ENCODE measurements at regions not wholly inside any gene's neighbourhood (a gene's known extent, or its start where the extent isn't known, plus 50 kb on each side); places are given as distances from the start of the nearest gene placed in this dataset.

GRCh38 chr12:107551434-107551833, 134.2 kb upstream of the PWP1 start:
- H3K27ac ChIP-seq (ENCODE audit: low read depth in 1 of 2, low read length in 1 of 2): no peak overlapping the region
- H3K27me3 ChIP-seq (ENCODE audit: control insufficient read depth in 3 of 3, insufficient read depth in 3 of 3, low read length in 2 of 3): no peaks in the 10 kb centered on the region
- H3K4me1 ChIP-seq (ENCODE audit: control insufficient read depth in 5 of 5, insufficient read depth in 5 of 5, low read length in 5 of 5): no peaks in the 10 kb centered on the region
- TF ChIP-seq CTCF (IDR thresholded peaks at IDR 0.05; ENCODE audit: control extremely low read depth, extremely low read depth): no peak
- ATAC-seq (ENCODE audit: insufficient read depth, low FRiP score) (no peak), DNase-seq (no peak)
- H3K9ac ChIP-seq (ENCODE audit: insufficient read depth in 1 of 2, low read length in 2 of 2): no peak overlapping the region
- no peak overlapping the region for H3K4me3 ChIP-seq
- H3K9me3 ChIP-seq (ENCODE audit: control insufficient read depth in 4 of 4, insufficient read depth in 3 of 4, low read length in 3 of 4): peaks cover 0 to 4% (median 2%) of the 10 kb centered on the region in 4 donors
- H3K36me3 ChIP-seq (ENCODE audit: control insufficient read depth in 4 of 4, insufficient read depth in 4 of 4, low read length in 4 of 4): no peaks in the 10 kb centered on the region

DNA sequence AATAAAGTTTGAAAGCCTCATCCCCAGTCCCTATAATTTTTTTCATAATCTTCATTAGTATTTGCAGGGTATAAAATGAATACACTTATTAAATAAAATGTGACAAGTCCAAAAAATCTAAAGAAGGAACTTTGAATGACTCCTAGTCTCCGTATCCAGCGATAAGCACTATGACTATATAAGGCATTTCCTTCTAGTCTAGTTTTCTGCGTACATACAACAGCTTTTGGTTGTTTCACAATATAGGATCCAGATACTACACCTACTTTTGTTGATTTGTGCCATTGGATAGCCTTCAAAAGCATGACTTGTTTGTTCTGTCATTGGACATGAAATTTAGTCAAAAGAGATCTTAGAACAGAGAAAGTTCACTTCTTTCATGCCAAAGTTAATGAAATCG, 133.3 kb upstream of the PWP1 start:
- no peaks in the 10 kb centered on the region for H3K4me1 ChIP-seq (ENCODE audit: control insufficient read depth in 5 of 5, insufficient read depth in 5 of 5, low read length in 5 of 5)
- ATAC-seq (ENCODE audit: insufficient read depth, low FRiP score) (no peak), DNase-seq (no peak)
- 82 to 83% methylated on average over 4 of the region's 4 CpGs for WGBS, 2 donors
- H3K27ac ChIP-seq (ENCODE audit: low read depth in 1 of 2, low read length in 1 of 2): no peak overlapping the region
- no peak overlapping the region for H3K4me3 ChIP-seq
- peaks cover 0 to 4% (median 2%) of the 10 kb centered on the region in 4 donors for H3K9me3 ChIP-seq (ENCODE audit: control insufficient read depth in 4 of 4, insufficient read depth in 3 of 4, low read length in 3 of 4)
- no peaks in the 10 kb centered on the region for H3K36me3 ChIP-seq (ENCODE audit: control insufficient read depth in 4 of 4, insufficient read depth in 4 of 4, low read length in 4 of 4)
- no peak overlapping the region for H3K9ac ChIP-seq (ENCODE audit: insufficient read depth in 1 of 2, low read length in 2 of 2)
- TF ChIP-seq CTCF (IDR thresholded peaks at IDR 0.05; ENCODE audit: control extremely low read depth, extremely low read depth): no peak
- H3K27me3 ChIP-seq (ENCODE audit: control insufficient read depth in 3 of 3, insufficient read depth in 3 of 3, low read length in 2 of 3): no peaks in the 10 kb centered on the region

- H3K4me1 ChIP-seq (ENCODE audit: control insufficient read depth in 5 of 5, insufficient read depth in 5 of 5, low read length in 5 of 5): peaks cover 0 to under 1% (median 0%) of the 10 kb centered on the region in 5 donors
- no peak overlapping the region for H3K9ac ChIP-seq (ENCODE audit: insufficient read depth in 1 of 2, low read length in 2 of 2)
- DNase-seq: no peak
- no peak overlapping the region for H3K4me3 ChIP-seq
- H3K27ac ChIP-seq (ENCODE audit: low read depth in 1 of 2, low read length in 1 of 2): no peak overlapping the region
- peaks cover 0 to 4% (median 1%) of the 10 kb centered on the region in 4 donors for H3K9me3 ChIP-seq (ENCODE audit: control insufficient read depth in 4 of 4, insufficient read depth in 3 of 4, low read length in 3 of 4)
- no peak for TF ChIP-seq CTCF (IDR thresholded peaks at IDR 0.05; ENCODE audit: control extremely low read depth, extremely low read depth)
- no peaks in the 10 kb centered on the region for H3K36me3 ChIP-seq (ENCODE audit: control insufficient read depth in 4 of 4, insufficient read depth in 4 of 4, low read length in 4 of 4)
- no peak for ATAC-seq (ENCODE audit: insufficient read depth, low FRiP score)
- H3K27me3 ChIP-seq (ENCODE audit: control insufficient read depth in 3 of 3, insufficient read depth in 3 of 3, low read length in 2 of 3): no peaks in the 10 kb centered on the region
- 84 to 91% methylated on average over 4 of the region's 4 CpGs for WGBS, 2 donors
Measured at GRCh38 chr12:107553211-107553765, 132.3 kb upstream of the PWP1 start.

- ATAC-seq (ENCODE audit: insufficient read depth, low FRiP score): no peak
- H3K4me1 ChIP-seq (ENCODE audit: control insufficient read depth in 5 of 5, insufficient read depth in 5 of 5, low read length in 5 of 5): peaks cover 0 to 13% (median 0%) of the 10 kb centered on the region in 5 donors
- no peak overlapping the region for H3K9ac ChIP-seq (ENCODE audit: insufficient read depth in 1 of 2, low read length in 2 of 2)
- DNase-seq: no peak
- H3K27me3 ChIP-seq (ENCODE audit: control insufficient read depth in 3 of 3, insufficient read depth in 3 of 3, low read length in 2 of 3): no peaks in the 10 kb centered on the region
- H3K36me3 ChIP-seq (ENCODE audit: control insufficient read depth in 4 of 4, insufficient read depth in 4 of 4, low read length in 4 of 4): no peaks in the 10 kb centered on the region
- no peak for TF ChIP-seq CTCF (IDR thresholded peaks at IDR 0.05; ENCODE audit: control extremely low read depth, extremely low read depth)
- no peaks in the 10 kb centered on the region for H3K9me3 ChIP-seq (ENCODE audit: control insufficient read depth in 4 of 4, insufficient read depth in 3 of 4, low read length in 3 of 4)
- no peak overlapping the region for H3K4me3 ChIP-seq
- H3K27ac ChIP-seq (ENCODE audit: low read depth in 1 of 2, low read length in 1 of 2): no peak overlapping the region
- 68 to 81% methylated on average over 4 of the region's 4 CpGs for WGBS, 2 donors
Measured at GRCh38 chr12:107554941-107555340, 130.7 kb upstream of the PWP1 start.

Measured in lung (tissue), 11 donors.